ENCODE measurements at regions not wholly inside any gene's neighbourhood (a gene's known extent, or its start where the extent isn't known, plus 50 kb on each side); places are given as distances from the start of the nearest gene placed in this dataset.

- TF ChIP-seq TFDP1 (CRISPR knock-in tag; IDR thresholded peaks at IDR 0.05; ENCODE audit: borderline replicate concordance) (no peak), ZNF235 (CRISPR knock-in tag; IDR thresholded peaks at IDR 0.05; ENCODE audit: borderline replicate concordance) (no peak), IKZF5 (CRISPR knock-in tag; IDR thresholded peaks at IDR 0.05) (peak; percentile 60; the same call in 1 of the 2 replicates), GATAD2A (CRISPR knock-in tag; IDR thresholded peaks at IDR 0.05) (peak; percentile 89), ZSCAN29 (CRISPR knock-in tag; conservative IDR thresholded peaks at IDR 0.05) (no peak), RFX5 (IDR thresholded peaks at IDR 0.05; ENCODE audit: low read depth, low read length) (0 out of 2 replicates have a peak, but pooled peaks have one; percentile 49), NRL (CRISPR knock-in tag; IDR thresholded peaks at IDR 0.05; ENCODE audit: borderline replicate concordance) (no peak), NONO (IDR thresholded peaks at IDR 0.05) (no peak), NONO (CRISPR knock-in tag; conservative IDR thresholded peaks at IDR 0.05) (no peak), ZFP41 (CRISPR knock-in tag; IDR thresholded peaks at IDR 0.05; ENCODE audit: borderline replicate concordance) (no peak), SALL1 (CRISPR knock-in tag; IDR thresholded peaks at IDR 0.05) (peak; percentile 87), ZNF138 (CRISPR knock-in tag; IDR thresholded peaks at IDR 0.05; ENCODE audit: low read depth) (no peak), FOXK1 (CRISPR knock-in tag; IDR thresholded peaks at IDR 0.05; ENCODE audit: borderline replicate concordance, low read depth) (peak; percentile 99), ZNF562 (CRISPR knock-in tag; IDR thresholded peaks at IDR 0.05; ENCODE audit: borderline replicate concordance) (no peak), NFIC (IDR thresholded peaks at IDR 0.05; ENCODE audit: low read length) (peak; percentile 75), MBNL3 (CRISPR knock-in tag; conservative IDR thresholded peaks at IDR 0.05) (no peak), ZNF788 (CRISPR knock-in tag; IDR thresholded peaks at IDR 0.05; ENCODE audit: borderline replicate concordance) (peak; percentile 36; the same call in 1 of the 2 replicates), ZNF446 (CRISPR knock-in tag; IDR thresholded peaks at IDR 0.05) (no peak), ZNF263 (CRISPR knock-in tag; IDR thresholded peaks at IDR 0.05) (no peak), ZFAT (CRISPR knock-in tag; conservative IDR thresholded peaks at IDR 0.05) (no peak), HDAC2 (CRISPR knock-in tag; IDR thresholded peaks at IDR 0.05) (peak; percentile 46; the same call in 1 of the 2 replicates), ZSCAN22 (CRISPR knock-in tag; IDR thresholded peaks at IDR 0.05) (no peak), RXRB (CRISPR knock-in tag; IDR thresholded peaks at IDR 0.05; ENCODE audit: borderline replicate concordance) (peak; percentile 78), IRF9 (CRISPR knock-in tag; IDR thresholded peaks at IDR 0.05; ENCODE audit: borderline replicate concordance) (no peak; the same call in 1 of the 2 replicates), FOSL2 (CRISPR knock-in tag; IDR thresholded peaks at IDR 0.05) (peak; percentile 61), FOXC1 (CRISPR knock-in tag; IDR thresholded peaks at IDR 0.05; ENCODE audit: borderline replicate concordance) (peak; percentile 51; the same call in 1 of the 2 replicates)
- TF ChIP-seq, protein P1, sequence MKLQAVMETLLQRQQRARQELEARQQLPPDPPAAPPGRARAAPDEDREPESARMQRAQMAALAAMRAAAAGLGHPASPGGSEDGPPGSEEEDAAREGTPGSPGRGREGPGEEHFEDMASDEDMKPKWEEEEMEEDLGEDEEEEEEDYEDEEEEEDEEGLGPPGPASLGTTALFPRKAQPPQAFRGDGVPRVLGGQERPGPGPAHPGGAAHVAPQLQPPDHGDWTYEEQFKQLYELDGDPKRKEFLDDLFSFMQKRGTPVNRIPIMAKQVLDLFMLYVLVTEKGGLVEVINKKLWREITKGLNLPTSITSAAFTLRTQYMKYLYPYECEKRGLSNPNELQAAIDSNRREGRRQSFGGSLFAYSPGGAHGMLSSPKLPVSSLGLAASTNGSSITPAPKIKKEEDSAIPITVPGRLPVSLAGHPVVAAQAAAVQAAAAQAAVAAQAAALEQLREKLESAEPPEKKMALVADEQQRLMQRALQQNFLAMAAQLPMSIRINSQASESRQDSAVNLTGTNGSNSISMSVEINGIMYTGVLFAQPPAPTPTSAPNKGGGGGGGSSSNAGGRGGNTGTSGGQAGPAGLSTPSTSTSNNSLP (IDR thresholded peaks at IDR 0.05; ENCODE audit: low read depth, low read length), result peak; percentile 56; the same call in 1 of the 2 replicates
Measured at GRCh38 chr20:19903168-19903811, 113.9 kb upstream of the NAA20 start (continued).

Measured in HepG2 (cell line).